OCI-LY1 (cell line): ENCODE measurements at regions not wholly inside any gene's neighbourhood (a gene's known extent, or its start where the extent isn't known, plus 50 kb on each side); places are given as distances from the start of the nearest gene placed in this dataset.

Experiments used
- CTCF ChIP-seq: fragments of 200-600 bp; sonication (generic), shearing (Covaris generic); IDR thresholded peaks from 2 replicates; pipeline ENCODE4 v1.5.1; 2017; ENCODE audit warnings: mild to moderate bottlenecking, antibody characterized with exemption, low read length, moderate library complexity, mixed read lengths
- EZH2 ChIP-seq: fragments of 200-600 bp; sonication (generic), shearing (Covaris generic); IDR thresholded peaks from 2 replicates; pipeline ENCODE4 v1.8.0; 2017; ENCODE audit warnings: borderline replicate concordance, mixed run types, mild to moderate bottlenecking, antibody characterized with exemption, low read length, moderate library complexity, mixed read lengths

- no peak for TF ChIP-seq CTCF
- TF ChIP-seq EZH2 = no peak
Measured at GRCh38 chr16:49012961-49013726, 268.5 kb downstream of the CBLN1 start.
